Cardiac septum (tissue), 1 donor: ENCODE measurements at regions not wholly inside any gene's neighbourhood (a gene's known extent, or its start where the extent isn't known, plus 50 kb on each side); places are given as distances from the start of the nearest gene placed in this dataset.

ENCODE experiments used
- DNase-seq: peaks from one replicate; pipeline ENCODE4 v3.0.0-alpha.2; 2020; ENCODE audit warnings: low spot score
- intact Hi-C: fragments of 100-400 bp; cut with DNase I; formaldehyde crosslinking; loops from one replicate; pipeline ENCODE4 v1.14.0; 2022
- donor health status: DM: no; HTN: no; CAD: no.

- no peak for DNase-seq
- intact Hi-C loops = loop anchor here (10.0 kb wide), 1 partner anchor 160 kb away; no protein-coding TSS in a partner anchor
Measured at GRCh38 chr16:73794994-73795393, 501.6 kb upstream of the PSMD7 start.

GRCh38 chr16:73793871-73794437, 502.7 kb upstream of the PSMD7 start:
- intact Hi-C loops = loop anchor here (10.0 kb wide), 1 partner anchor 161 kb away; no protein-coding TSS in a partner anchor
- DNase-seq = no peak

- DNase-seq = no peak
- intact Hi-C loops = loop anchor here (10.0 kb wide), 1 partner anchor 162 kb away; no protein-coding TSS in a partner anchor
Measured at GRCh38 chr16:73793260-73793659, 503.4 kb upstream of the PSMD7 start.

- intact Hi-C loops = loop anchor here (10.0 kb wide), 1 partner anchor 162 kb away; no protein-coding TSS in a partner anchor
Measured at GRCh38 chr16:73792199-73793020, 504.2 kb upstream of the PSMD7 start.

GRCh38 chr16:73781297-73781696, 515.3 kb upstream of the PSMD7 start:
- intact Hi-C loops = no loop called here
- DNase-seq = no peak

More at GRCh38 chr16:73792199-73793020, 504.2 kb upstream of the PSMD7 start:
- no peak for DNase-seq

- DNase-seq = no peak
- intact Hi-C loops = no loop called here
Measured at GRCh38 chr16:73778887-73779286, 517.7 kb upstream of the PSMD7 start.

- intact Hi-C loops = no loop called here
- no peak for DNase-seq
Measured at GRCh38 chr16:73775841-73776388, 520.7 kb upstream of the PSMD7 start.

- intact Hi-C loops = no loop called here
- no peak for DNase-seq
Measured at GRCh38 chr16:73771196-73772064, 525.2 kb upstream of the PSMD7 start.

GRCh38 chr16:73768786-73769203, 527.8 kb upstream of the PSMD7 start:
- DNase-seq = no peak
- intact Hi-C loops = no loop called here

- no peak for DNase-seq
- intact Hi-C loops = no loop called here
Measured at GRCh38 chr16:73764321-73764720, 532.3 kb upstream of the PSMD7 start.

- no peak for DNase-seq
- intact Hi-C loops = no loop called here
Measured at GRCh38 chr16:73756289-73757178, 540.1 kb upstream of the PSMD7 start.

- intact Hi-C loops = no loop called here
- DNase-seq = no peak
Measured at GRCh38 chr16:73753931-73754330, 542.7 kb upstream of the PSMD7 start.

GRCh38 chr16:73750639-73751038, 546.0 kb upstream of the PSMD7 start:
- no peak for DNase-seq
- intact Hi-C loops = no loop called here

- intact Hi-C loops = no loop called here
- DNase-seq = no peak
Measured at GRCh38 chr16:73747328-73747727, 549.3 kb upstream of the PSMD7 start.

GRCh38 chr16:73746554-73746953, 550.1 kb upstream of the PSMD7 start:
- no peak for DNase-seq
- intact Hi-C loops = no loop called here

- intact Hi-C loops = no loop called here
- no peak for DNase-seq
Measured at GRCh38 chr16:73743665-73744496, 552.7 kb upstream of the PSMD7 start.

GRCh38 chr16:73739049-73739769, 557.4 kb upstream of the PSMD7 start:
- intact Hi-C loops = no loop called here

More at GRCh38 chr16:73739049-73739769, 557.4 kb upstream of the PSMD7 start:
- DNase-seq = no peak
